CD4-positive, CD25-positive, alpha-beta regulatory T cell (primary cell): ENCODE measurements at regions not wholly inside any gene's neighbourhood (a gene's known extent, or its start where the extent isn't known, plus 50 kb on each side); places are given as distances from the start of the nearest gene placed in this dataset.
"Not testable (repeated sequence)": the region's sequence is repeated elsewhere in the genome, so short reads cannot be mapped to it uniquely, and the experiment has no call there.

Experiments used
- ATAC-seq, 2 donors: fragments of 150-1000 bp; cut with Tn5 transposase; one replicate each; pipeline ENCODE4 v1.10.0; 2021; ENCODE audit warnings: low read depth in 2 of 2, moderate number of reproducible peaks in 2 of 2, moderate library complexity in 1 of 2
- DNase-seq, 3 donors: peaks; one replicate each; pipeline versions ENCODE4 v3.0.0 to v3.0.0-alpha.2; 2012 to 2022; ENCODE audit warnings: mixed read lengths in 1 of 3
- H3K27ac ChIP-seq: one replicate; pipeline ENCODE4 v1.7.0; 2013; ENCODE audit warnings: mild to moderate bottlenecking, low read length; ENCODE audit not compliant: insufficient read depth, poor library complexity, severe bottlenecking
- H3K27me3 ChIP-seq: one replicate; pipeline ENCODE4 v1.7.0; 2013; ENCODE audit warnings: low read length; ENCODE audit not compliant: control insufficient read depth, insufficient read depth
- H3K36me3 ChIP-seq: one replicate; pipeline ENCODE4 v1.7.0; 2013; ENCODE audit warnings: mild to moderate bottlenecking, low read length, moderate library complexity; ENCODE audit not compliant: control insufficient read depth, insufficient read depth
- H3K4me1 ChIP-seq: 2 replicates; pipeline ENCODE4 v1.7.0; 2013; ENCODE audit warnings: mild to moderate bottlenecking, low read length; ENCODE audit not compliant: insufficient read depth, control insufficient read depth, poor library complexity, severe bottlenecking
- H3K4me3 ChIP-seq: one replicate; pipeline ENCODE4 v1.7.0; 2013; ENCODE audit warnings: low read depth, mild to moderate bottlenecking, low read length, moderate library complexity
- H3K9me3 ChIP-seq, 2 experiments: 1 replicate in 1 of 2; 2 replicates in 1 of 2; pipeline ENCODE4 v1.7.0; 2013; ENCODE audit warnings: low read length in 2 of 2, mild to moderate bottlenecking in 1 of 2, moderate library complexity in 1 of 2; ENCODE audit not compliant: control insufficient read depth in 2 of 2
- H3K27ac Mint-ChIP-seq, 3 donors: one replicate each; pipeline ENCODE4 v1.8.0; 2020 to 2022; ENCODE audit warnings: mild to moderate bottlenecking in 3 of 3, mixed read lengths in 3 of 3, moderate library complexity in 2 of 3
- H3K27me3 Mint-ChIP-seq: one replicate; pipeline ENCODE4 v1.8.0; 2022; ENCODE audit warnings: mild to moderate bottlenecking, mixed read lengths
- H3K36me3 Mint-ChIP-seq: one replicate; pipeline ENCODE4 v1.8.0; 2020; ENCODE audit warnings: mixed read lengths
- H3K4me1 Mint-ChIP-seq, 4 donors: one replicate each; pipeline ENCODE4 v1.8.0; 2020 to 2022; ENCODE audit warnings: mixed read lengths in 4 of 4, mild to moderate bottlenecking in 1 of 4
- H3K4me3 Mint-ChIP-seq, 4 donors: one replicate each; pipeline ENCODE4 v1.8.0; 2020 to 2022; ENCODE audit warnings: mild to moderate bottlenecking in 4 of 4, mixed read lengths in 4 of 4, moderate library complexity in 3 of 4
- H3K9me3 Mint-ChIP-seq, 7 donors: one replicate each; pipeline ENCODE4 v1.8.0; 2020 to 2022; ENCODE audit warnings: mixed read lengths in 7 of 7, mild to moderate bottlenecking in 3 of 7, moderate library complexity in 2 of 7

DNA sequence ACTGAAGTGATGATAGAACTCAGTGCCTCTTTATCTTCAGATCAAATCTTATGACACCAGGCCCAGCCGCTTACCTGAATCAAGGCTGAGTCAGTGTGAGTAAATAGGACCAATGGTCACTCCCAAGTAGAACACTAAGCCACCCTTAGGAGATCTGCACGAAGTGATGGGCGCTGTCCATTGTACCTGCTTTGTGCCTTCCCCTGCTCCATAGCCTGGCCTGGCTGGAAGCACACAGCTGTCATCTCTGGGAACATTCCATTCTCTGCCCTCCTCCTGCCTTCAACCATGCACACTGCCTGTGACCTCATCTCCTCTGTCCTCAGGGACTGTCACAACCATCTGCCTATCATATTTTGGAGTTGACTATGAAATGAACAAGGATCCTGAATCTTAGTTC lies 279.5 kb upstream of the ASIC2 start:
- no peaks in the 10 kb centered on the region for H3K4me1 ChIP-seq
- no peak for ATAC-seq
- Mint-ChIP-seq H3K4me3 (no peak overlapping the region), H3K9me3 (peaks cover 0 to 2% (median 0%) of the 10 kb centered on the region in 7 donors), H3K27me3 (peaks cover 9% of the 10 kb centered on the region), H3K4me1 (no peaks in the 10 kb centered on the region), H3K36me3 (no peaks in the 10 kb centered on the region), H3K27ac (no peak overlapping the region)
- H3K36me3 ChIP-seq, result no peaks in the 10 kb centered on the region
- H3K27me3 ChIP-seq, result peaks cover 1% of the 10 kb centered on the region
- no peak overlapping the region for H3K4me3 ChIP-seq
- no peaks in the 10 kb centered on the region for H3K9me3 ChIP-seq
- no peak for DNase-seq
- no peak overlapping the region for H3K27ac ChIP-seq

DNA sequence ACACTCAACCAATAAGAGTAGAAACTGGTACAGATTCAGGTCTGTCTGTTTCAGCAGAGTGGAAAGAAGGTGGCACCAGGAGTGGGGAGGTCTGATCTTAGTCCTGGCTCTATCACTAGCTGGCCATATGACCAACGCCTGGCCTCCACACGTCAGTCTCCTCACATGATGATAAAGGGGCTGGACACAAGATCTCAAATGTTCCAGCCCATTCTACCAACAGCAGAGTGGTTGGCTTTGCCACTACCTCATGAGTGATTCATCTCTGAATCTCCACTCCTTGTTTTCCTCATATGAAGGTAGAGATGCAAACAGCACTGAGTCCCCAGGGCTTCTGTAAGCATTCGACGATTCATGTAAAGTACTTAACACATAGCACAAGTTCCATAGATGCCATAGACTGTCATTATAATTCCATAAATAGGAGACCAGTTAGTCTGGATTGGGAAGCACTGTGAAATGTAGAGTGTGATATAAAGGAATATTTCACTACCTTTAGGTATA lies 281.9 kb upstream of the ASIC2 start:
- Mint-ChIP-seq H3K9me3 (peaks cover 0 to 3% (median 1%) of the 10 kb centered on the region in 7 donors), H3K27me3 (peaks cover 9% of the 10 kb centered on the region), H3K27ac (no peak overlapping the region), H3K4me3 (no peak overlapping the region), H3K4me1 (no peaks in the 10 kb centered on the region), H3K36me3 (no peaks in the 10 kb centered on the region)
- DNase-seq, result no peak
- Histone ChIP-seq H3K9me3 (no peaks in the 10 kb centered on the region), H3K27me3 (peaks cover 3% of the 10 kb centered on the region), H3K4me3 (no peak overlapping the region), H3K36me3 (no peaks in the 10 kb centered on the region), H3K4me1 (no peaks in the 10 kb centered on the region), H3K27ac (no peak overlapping the region)
- no peak for ATAC-seq

DNA sequence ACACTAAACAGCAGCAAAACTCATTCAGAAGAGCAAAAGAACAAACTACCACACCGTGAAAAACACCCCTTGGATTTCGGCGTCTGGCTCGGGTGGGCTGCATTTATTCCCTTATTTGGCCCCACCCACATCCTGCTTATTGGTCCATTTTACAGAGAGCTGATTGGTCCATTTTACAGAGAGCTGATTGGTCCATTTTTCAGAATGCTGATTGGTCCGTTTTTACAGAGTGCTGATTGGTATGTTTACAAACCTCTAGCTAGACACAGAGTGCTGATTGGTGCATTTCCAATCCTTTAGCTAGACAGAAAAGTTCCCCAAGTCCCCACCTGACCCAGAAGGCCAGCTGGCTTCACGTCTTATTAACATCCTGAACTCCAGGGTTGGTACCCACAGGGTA lies 286.6 kb upstream of the ASIC2 start:
- not testable (repeated sequence) for H3K36me3 Mint-ChIP-seq

GRCh38 chr17:33580215-33580614 lies 287.1 kb upstream of the ASIC2 start:
- H3K27ac ChIP-seq, result no peak overlapping the region
- H3K9me3 ChIP-seq, result no peaks in the 10 kb centered on the region
- H3K9me3 Mint-ChIP-seq, result peaks cover 0 to 3% (median 0%) of the 10 kb centered on the region in 7 donors
- no peaks in the 10 kb centered on the region for H3K4me1 Mint-ChIP-seq
- no peak overlapping the region for H3K27ac Mint-ChIP-seq
- H3K4me1 ChIP-seq, result no peaks in the 10 kb centered on the region
- no peak overlapping the region for H3K4me3 Mint-ChIP-seq
- no peak for ATAC-seq
- H3K27me3 ChIP-seq, result peaks cover 3% of the 10 kb centered on the region
- peaks cover 18% of the 10 kb centered on the region for H3K27me3 Mint-ChIP-seq
- no peaks in the 10 kb centered on the region for H3K36me3 ChIP-seq
- H3K36me3 Mint-ChIP-seq, result no peaks in the 10 kb centered on the region
- H3K4me3 ChIP-seq, result no peak overlapping the region
- DNase-seq, result no peak

More for the DNA sequence above, 286.6 kb upstream of the ASIC2 start:
- peaks cover 18% of the 10 kb centered on the region for H3K27me3 Mint-ChIP-seq
- not testable (repeated sequence) for H3K4me1 ChIP-seq, H3K9me3 ChIP-seq, H3K36me3 ChIP-seq, H3K9me3 Mint-ChIP-seq, DNase-seq, H3K4me1 Mint-ChIP-seq, H3K4me3 ChIP-seq, ATAC-seq, H3K27me3 ChIP-seq, H3K27ac ChIP-seq, H3K4me3 Mint-ChIP-seq, H3K27ac Mint-ChIP-seq

DNA sequence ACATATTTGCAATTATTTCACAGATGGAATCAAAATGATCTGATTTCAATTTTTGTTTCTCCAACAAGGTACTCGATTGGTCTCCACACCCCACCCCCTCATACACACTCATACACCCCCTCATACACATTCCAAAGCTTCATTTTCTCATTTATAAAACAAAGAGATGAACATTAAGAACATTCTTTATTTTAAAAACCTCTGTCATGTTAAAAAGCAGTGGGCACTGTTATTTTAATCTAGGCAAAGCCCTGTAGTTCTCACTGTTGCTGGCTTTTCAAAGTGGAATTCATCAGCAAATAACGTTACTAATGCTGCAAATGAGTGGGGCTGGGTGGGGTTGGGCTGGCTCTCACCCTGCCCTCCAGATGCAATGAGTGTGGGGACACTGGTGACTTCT lies 289.6 kb upstream of the ASIC2 start:
- H3K27me3 ChIP-seq, result peaks cover 4% of the 10 kb centered on the region
- H3K27ac ChIP-seq, result no peak overlapping the region
- no peaks in the 10 kb centered on the region for H3K36me3 ChIP-seq
- ATAC-seq (no peak), DNase-seq (no peak)
- Mint-ChIP-seq H3K27ac (no peak overlapping the region), H3K4me1 (no peaks in the 10 kb centered on the region), H3K27me3 (peaks cover 14% of the 10 kb centered on the region), H3K9me3 (peaks cover 0 to 3% (median 0%) of the 10 kb centered on the region in 7 donors), H3K36me3 (no peaks in the 10 kb centered on the region), H3K4me3 (no peak overlapping the region)
- no peaks in the 10 kb centered on the region for H3K4me1 ChIP-seq
- H3K4me3 ChIP-seq, result no peak overlapping the region
- H3K9me3 ChIP-seq, result no peaks in the 10 kb centered on the region

DNA sequence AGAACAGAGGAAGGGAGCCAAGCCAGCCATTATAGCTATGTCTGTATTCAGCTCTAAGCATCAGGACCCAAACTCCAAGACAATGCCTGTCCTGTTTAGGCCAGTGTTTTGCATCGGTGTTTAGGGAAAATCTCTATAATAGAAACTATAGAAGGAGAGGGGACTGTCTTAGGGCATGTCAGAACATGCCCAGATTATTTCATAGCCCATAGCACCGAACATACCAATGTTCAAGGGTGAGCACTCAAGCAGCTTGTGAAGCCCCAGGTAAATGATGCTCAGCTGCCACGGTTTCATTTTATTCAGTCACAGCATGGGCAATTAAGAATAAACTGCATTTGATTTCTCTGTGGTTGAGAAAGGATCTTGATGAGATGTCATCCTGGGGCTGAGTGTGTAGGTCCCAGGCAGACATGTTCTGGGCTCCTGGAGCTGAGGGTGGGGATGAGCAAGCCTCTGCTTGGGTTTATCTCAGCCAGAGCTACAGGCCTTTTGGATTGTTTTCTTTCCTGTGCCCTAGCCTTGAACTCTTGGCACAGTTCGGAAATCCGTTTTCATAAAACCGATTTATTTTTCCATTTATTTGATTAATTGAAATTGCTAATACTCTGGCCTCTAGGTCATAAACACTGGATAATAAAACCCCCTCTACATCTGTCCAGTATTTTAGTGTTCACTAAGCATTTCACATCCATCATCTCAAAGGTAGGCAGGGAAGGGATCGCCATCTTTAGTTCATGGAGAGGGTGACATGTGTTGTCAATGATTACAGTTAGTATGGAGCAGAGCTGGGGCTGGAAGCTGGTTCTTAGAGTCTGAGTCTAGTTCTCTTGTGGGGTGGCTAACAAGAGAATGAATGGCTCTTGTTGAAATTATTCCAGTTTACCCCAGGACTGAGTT lies 290.7 kb upstream of the ASIC2 start:
- Histone ChIP-seq H3K27me3 (peaks cover 2% of the 10 kb centered on the region), H3K36me3 (no peaks in the 10 kb centered on the region), H3K4me1 (no peaks in the 10 kb centered on the region), H3K4me3 (no peak overlapping the region), H3K27ac (no peak overlapping the region), H3K9me3 (no peaks in the 10 kb centered on the region)
- H3K4me3 Mint-ChIP-seq, result no peak overlapping the region
- H3K27ac Mint-ChIP-seq, result no peak overlapping the region
- DNase-seq (no peak), ATAC-seq (no peak)
- peaks cover 0 to 2% (median 0%) of the 10 kb centered on the region in 7 donors for H3K9me3 Mint-ChIP-seq
- H3K27me3 Mint-ChIP-seq, result peaks cover 14% of the 10 kb centered on the region
- H3K4me1 Mint-ChIP-seq, result no peaks in the 10 kb centered on the region
- H3K36me3 Mint-ChIP-seq, result no peaks in the 10 kb centered on the region

GRCh38 chr17:33593991-33594390 lies 300.9 kb upstream of the ASIC2 start:
- Histone ChIP-seq H3K4me1 (no peaks in the 10 kb centered on the region), H3K4me3 (no peak overlapping the region), H3K36me3 (no peaks in the 10 kb centered on the region), H3K27me3 (peaks cover 1% of the 10 kb centered on the region), H3K27ac (no peak overlapping the region), H3K9me3 (no peaks in the 10 kb centered on the region)
- Mint-ChIP-seq H3K27me3 (peaks cover 4% of the 10 kb centered on the region), H3K27ac (no peak overlapping the region), H3K4me1 (peaks cover 0 to 4% (median 0%) of the 10 kb centered on the region in 4 donors), H3K9me3 (peaks cover 0 to 4% (median 0%) of the 10 kb centered on the region in 7 donors), H3K36me3 (no peaks in the 10 kb centered on the region), H3K4me3 (no peak overlapping the region)
- ATAC-seq (no peak), DNase-seq (no peak)

- Histone ChIP-seq H3K27me3 (peaks cover 4% of the 10 kb centered on the region), H3K36me3 (no peaks in the 10 kb centered on the region), H3K4me3 (no peak overlapping the region), H3K9me3 (no peaks in the 10 kb centered on the region), H3K4me1 (no peaks in the 10 kb centered on the region), H3K27ac (no peak overlapping the region)
- ATAC-seq (no peak), DNase-seq (no peak)
- H3K27ac Mint-ChIP-seq, result no peak overlapping the region
- no peaks in the 10 kb centered on the region for H3K36me3 Mint-ChIP-seq
- H3K4me3 Mint-ChIP-seq, result no peak overlapping the region
- H3K9me3 Mint-ChIP-seq, result no peaks in the 10 kb centered on the region
- H3K4me1 Mint-ChIP-seq, result peaks cover 0 to 4% (median 0%) of the 10 kb centered on the region in 4 donors
- H3K27me3 Mint-ChIP-seq, result peaks cover 4% of the 10 kb centered on the region
Measured at GRCh38 chr17:33595828-33596227, 302.7 kb upstream of the ASIC2 start.
